ENCODE measurements at regions not wholly inside any gene's neighbourhood (a gene's known extent, or its start where the extent isn't known, plus 50 kb on each side); places are given as distances from the start of the nearest gene placed in this dataset.

- peak in 1 of 4 experiments; percentile 20 for TF ChIP-seq CTCF (IDR thresholded peaks at IDR 0.05)
- no peak for TF ChIP-seq POLR2AphosphoS5 (IDR thresholded peaks at IDR 0.05)
Measured at GRCh38 chr11:135075740-135076139, 663.7 kb upstream of the B3GAT1 start.

Measured in prostate gland (tissue), 2 donors.